Ishikawa (cell line): ENCODE measurements at regions not wholly inside any gene's neighbourhood (a gene's known extent, or its start where the extent isn't known, plus 50 kb on each side); places are given as distances from the start of the nearest gene placed in this dataset.

ENCODE experiments used
- CEBPB ChIP-seq: IDR thresholded peaks from 2 replicates; pipeline ENCODE4 v1.6.1; 2012
- CREB1 ChIP-seq: IDR thresholded peaks from 2 replicates; pipeline ENCODE4 v1.6.1; 2012; ENCODE audit warnings: low read depth
- EP300 ChIP-seq: IDR thresholded peaks from 2 replicates; pipeline ENCODE4 v1.6.1; 2012; ENCODE audit warnings: borderline replicate concordance
- FOXM1 ChIP-seq: IDR thresholded peaks from 2 replicates; pipeline ENCODE4 v1.6.1; 2012; ENCODE audit warnings: low read depth, borderline replicate concordance
- NFIC ChIP-seq: IDR thresholded peaks from 2 replicates; pipeline ENCODE4 v1.6.1; 2012
- TCF12 ChIP-seq: IDR thresholded peaks from 2 replicates; pipeline ENCODE4 v1.6.1; 2012; ENCODE audit warnings: low read depth
- TEAD4 ChIP-seq: IDR thresholded peaks from 2 replicates; pipeline ENCODE4 v1.6.1; 2012
- YY1 ChIP-seq: IDR thresholded peaks from 2 replicates; pipeline ENCODE4 v1.6.1; 2012; ENCODE audit warnings: low read depth
- TF ChIP-seq, protein P1 (sequence below): IDR thresholded peaks from 2 replicates; pipeline ENCODE4 v1.6.1; 2012; ENCODE audit warnings: low read depth, mild to moderate bottlenecking
- TF ChIP-seq, protein P2 (sequence below): IDR thresholded peaks from 2 replicates; pipeline ENCODE4 v1.6.1; 2012
- TF ChIP-seq, protein P3 (sequence below): IDR thresholded peaks from 2 replicates; pipeline ENCODE4 v1.6.1; 2012

DNA sequence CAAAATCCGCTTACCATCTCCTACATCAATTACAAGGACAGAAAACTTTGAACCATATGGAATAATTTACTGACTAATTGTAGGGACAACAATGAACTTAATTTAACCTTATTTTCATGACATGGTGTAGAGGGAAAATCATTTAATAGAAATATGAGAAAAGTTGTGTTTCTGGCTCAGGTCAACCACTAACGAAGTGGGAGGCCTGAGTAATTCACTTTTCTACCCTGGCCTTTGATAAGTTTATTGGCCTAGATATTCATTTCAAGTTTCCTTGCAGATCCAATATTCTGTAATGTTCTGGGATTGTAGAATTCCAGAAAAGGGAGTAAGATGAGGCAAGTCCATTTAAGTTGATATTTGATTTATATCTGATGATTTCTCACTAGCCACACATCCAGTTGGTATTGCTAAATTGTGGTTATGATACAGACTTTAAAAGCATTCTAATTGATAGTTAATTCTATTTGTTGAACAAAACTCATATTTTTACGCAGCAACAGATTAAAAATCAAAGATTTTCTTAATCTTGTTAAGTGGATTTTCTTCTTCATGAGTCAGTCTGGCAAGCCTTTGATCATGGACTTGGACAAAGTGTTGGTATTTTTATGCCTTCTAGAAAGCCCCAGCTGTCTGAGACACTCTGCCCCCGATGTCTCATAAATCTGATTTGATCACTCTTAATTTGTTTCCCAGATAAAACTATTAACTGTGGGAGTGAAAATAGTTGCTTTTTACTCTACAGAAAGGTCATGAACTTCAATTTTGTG, 336.5 kb downstream of the TMEM135 start:
- no peak for TF ChIP-seq TCF12
- no peak for TF ChIP-seq FOXM1
- no peak for TF ChIP-seq YY1
- TF ChIP-seq TEAD4 = no peak
- TF ChIP-seq CREB1 = no peak
- TF ChIP-seq, protein P1, sequence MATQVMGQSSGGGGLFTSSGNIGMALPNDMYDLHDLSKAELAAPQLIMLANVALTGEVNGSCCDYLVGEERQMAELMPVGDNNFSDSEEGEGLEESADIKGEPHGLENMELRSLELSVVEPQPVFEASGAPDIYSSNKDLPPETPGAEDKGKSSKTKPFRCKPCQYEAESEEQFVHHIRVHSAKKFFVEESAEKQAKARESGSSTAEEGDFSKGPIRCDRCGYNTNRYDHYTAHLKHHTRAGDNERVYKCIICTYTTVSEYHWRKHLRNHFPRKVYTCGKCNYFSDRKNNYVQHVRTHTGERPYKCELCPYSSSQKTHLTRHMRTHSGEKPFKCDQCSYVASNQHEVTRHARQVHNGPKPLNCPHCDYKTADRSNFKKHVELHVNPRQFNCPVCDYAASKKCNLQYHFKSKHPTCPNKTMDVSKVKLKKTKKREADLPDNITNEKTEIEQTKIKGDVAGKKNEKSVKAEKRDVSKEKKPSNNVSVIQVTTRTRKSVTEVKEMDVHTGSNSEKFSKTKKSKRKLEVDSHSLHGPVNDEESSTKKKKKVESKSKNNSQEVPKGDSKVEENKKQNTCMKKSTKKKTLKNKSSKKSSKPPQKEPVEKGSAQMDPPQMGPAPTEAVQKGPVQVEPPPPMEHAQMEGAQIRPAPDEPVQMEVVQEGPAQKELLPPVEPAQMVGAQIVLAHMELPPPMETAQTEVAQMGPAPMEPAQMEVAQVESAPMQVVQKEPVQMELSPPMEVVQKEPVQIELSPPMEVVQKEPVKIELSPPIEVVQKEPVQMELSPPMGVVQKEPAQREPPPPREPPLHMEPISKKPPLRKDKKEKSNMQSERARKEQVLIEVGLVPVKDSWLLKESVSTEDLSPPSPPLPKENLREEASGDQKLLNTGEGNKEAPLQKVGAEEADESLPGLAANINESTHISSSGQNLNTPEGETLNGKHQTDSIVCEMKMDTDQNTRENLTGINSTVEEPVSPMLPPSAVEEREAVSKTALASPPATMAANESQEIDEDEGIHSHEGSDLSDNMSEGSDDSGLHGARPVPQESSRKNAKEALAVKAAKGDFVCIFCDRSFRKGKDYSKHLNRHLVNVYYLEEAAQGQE = no peak
- no peak for TF ChIP-seq EP300
- no peak for TF ChIP-seq NFIC
- TF ChIP-seq, protein P2, sequence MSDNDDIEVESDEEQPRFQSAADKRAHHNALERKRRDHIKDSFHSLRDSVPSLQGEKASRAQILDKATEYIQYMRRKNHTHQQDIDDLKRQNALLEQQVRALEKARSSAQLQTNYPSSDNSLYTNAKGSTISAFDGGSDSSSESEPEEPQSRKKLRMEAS = no peak
- TF ChIP-seq, protein P3, sequence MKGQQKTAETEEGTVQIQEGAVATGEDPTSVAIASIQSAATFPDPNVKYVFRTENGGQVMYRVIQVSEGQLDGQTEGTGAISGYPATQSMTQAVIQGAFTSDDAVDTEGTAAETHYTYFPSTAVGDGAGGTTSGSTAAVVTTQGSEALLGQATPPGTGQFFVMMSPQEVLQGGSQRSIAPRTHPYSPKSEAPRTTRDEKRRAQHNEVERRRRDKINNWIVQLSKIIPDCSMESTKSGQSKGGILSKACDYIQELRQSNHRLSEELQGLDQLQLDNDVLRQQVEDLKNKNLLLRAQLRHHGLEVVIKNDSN = no peak
- no peak for TF ChIP-seq CEBPB
